ENCODE measurements at regions not wholly inside any gene's neighbourhood (a gene's known extent, or its start where the extent isn't known, plus 50 kb on each side); places are given as distances from the start of the nearest gene placed in this dataset.
A peak's percentile ranks its signal among the peaks of the same experiment; 100 is the strongest.

DNA sequence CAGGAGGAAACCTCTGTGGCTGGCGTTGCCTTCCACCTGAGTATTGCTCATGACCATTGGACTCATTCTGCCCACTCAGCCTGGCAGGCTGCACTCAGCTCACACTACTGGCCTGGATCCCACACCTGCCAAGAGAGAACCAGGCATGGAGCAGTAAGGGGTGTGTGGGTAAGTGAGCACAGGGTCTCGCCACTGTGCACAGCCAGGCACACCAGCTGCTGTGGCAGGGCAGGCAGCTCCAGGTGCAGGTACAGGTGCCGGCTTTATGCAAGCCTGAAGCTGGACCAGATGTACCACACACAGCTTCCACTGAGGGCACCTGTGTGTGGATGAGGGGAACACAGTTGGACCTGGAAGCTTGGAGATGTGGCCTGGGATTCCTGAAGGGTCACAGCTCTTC is 295.2 kb upstream of the SNX7 start:
- H3K27ac ChIP-seq = no peak overlapping the region
- H3K4me2 ChIP-seq (ENCODE audit: unreplicated experiment) = no peak overlapping the region
- 83 to 98% methylated on average over 3 of the region's 3 CpGs for WGBS, 2 experiments (ENCODE audit: low coverage in 1 of 2, low lambda C conversion rate in 2 of 2, missing lambda C conversion rate in 2 of 2)
- no peaks in the 10 kb centered on the region for H3K4me1 ChIP-seq (ENCODE audit: insufficient read depth)
- no peak overlapping the region for H2AFZ ChIP-seq
- no peaks in the 10 kb centered on the region for H4K20me1 ChIP-seq (ENCODE audit: insufficient read depth)
- no peak overlapping the region for H3K4me3 ChIP-seq
- H3K9ac ChIP-seq = no peak overlapping the region
- no peaks in the 10 kb centered on the region for H3K36me3 ChIP-seq (ENCODE audit: low read depth)
- TF ChIP-seq EZH2phosphoT487 (IDR thresholded peaks at IDR 0.05; ENCODE audit: insufficient read depth, low read depth) (no peak), EZH2 (IDR thresholded peaks at IDR 0.05; ENCODE audit: insufficient read depth, poor library complexity, severe bottlenecking) (no peak)
- H3F3A ChIP-seq (ENCODE audit: insufficient read depth) = no peaks in the 10 kb centered on the region
- no peak for DNase-seq
- no peaks in the 10 kb centered on the region for H3K9me2 ChIP-seq (ENCODE audit: insufficient read depth)
- H3K9me3 ChIP-seq (ENCODE audit: low read depth) = no peaks in the 10 kb centered on the region
- no peaks in the 10 kb centered on the region for H3K79me2 ChIP-seq (ENCODE audit: insufficient read depth)
- no peaks in the 10 kb centered on the region for H3K27me3 ChIP-seq (replicated peaks; ENCODE audit: insufficient read depth)
- in situ Hi-C loops (cut with MboI) = no loop called here

DNA sequence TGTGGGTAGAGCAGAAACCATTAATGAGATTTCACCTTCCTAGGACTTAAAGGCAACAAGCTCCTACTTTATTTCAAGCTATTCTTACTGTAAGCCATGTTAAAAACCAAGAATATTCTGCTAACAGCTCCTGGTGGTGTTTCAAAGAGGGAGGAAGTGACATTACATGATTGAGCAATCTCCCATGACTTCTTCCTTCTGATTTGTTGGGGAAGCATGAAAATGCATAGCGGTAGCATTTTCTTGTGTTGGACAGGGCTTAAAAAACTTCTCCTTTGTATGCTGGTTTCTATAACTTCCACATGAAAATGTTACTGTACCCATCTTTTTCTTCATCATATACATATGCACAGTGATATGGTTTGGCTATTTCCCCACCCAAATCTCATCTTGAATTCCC is 297.0 kb upstream of the SNX7 start:
- Histone ChIP-seq H3K4me2 (ENCODE audit: unreplicated experiment) (no peak overlapping the region), H2AFZ (no peak overlapping the region), H3K36me3 (ENCODE audit: low read depth) (no peaks in the 10 kb centered on the region), H3K27ac (no peak overlapping the region), H3K9me2 (ENCODE audit: insufficient read depth) (no peaks in the 10 kb centered on the region), H3K9ac (no peak overlapping the region), H3K4me1 (ENCODE audit: insufficient read depth) (no peaks in the 10 kb centered on the region), H3K9me3 (ENCODE audit: low read depth) (no peaks in the 10 kb centered on the region), H3F3A (ENCODE audit: insufficient read depth) (no peaks in the 10 kb centered on the region), H4K20me1 (ENCODE audit: insufficient read depth) (no peaks in the 10 kb centered on the region), H3K79me2 (ENCODE audit: insufficient read depth) (no peaks in the 10 kb centered on the region), H3K4me3 (no peak overlapping the region), H3K27me3 (replicated peaks; ENCODE audit: insufficient read depth) (no peaks in the 10 kb centered on the region)
- in situ Hi-C loops (cut with MboI) = no loop called here
- 94 to 95% methylated on average over 1 of the region's 1 CpG for WGBS, 2 experiments (ENCODE audit: low coverage in 1 of 2, low lambda C conversion rate in 2 of 2, missing lambda C conversion rate in 2 of 2)
- DNase-seq = no peak
- TF ChIP-seq EZH2phosphoT487 (IDR thresholded peaks at IDR 0.05; ENCODE audit: insufficient read depth, low read depth) (no peak), EZH2 (IDR thresholded peaks at IDR 0.05; ENCODE audit: insufficient read depth, poor library complexity, severe bottlenecking) (no peak)

DNA sequence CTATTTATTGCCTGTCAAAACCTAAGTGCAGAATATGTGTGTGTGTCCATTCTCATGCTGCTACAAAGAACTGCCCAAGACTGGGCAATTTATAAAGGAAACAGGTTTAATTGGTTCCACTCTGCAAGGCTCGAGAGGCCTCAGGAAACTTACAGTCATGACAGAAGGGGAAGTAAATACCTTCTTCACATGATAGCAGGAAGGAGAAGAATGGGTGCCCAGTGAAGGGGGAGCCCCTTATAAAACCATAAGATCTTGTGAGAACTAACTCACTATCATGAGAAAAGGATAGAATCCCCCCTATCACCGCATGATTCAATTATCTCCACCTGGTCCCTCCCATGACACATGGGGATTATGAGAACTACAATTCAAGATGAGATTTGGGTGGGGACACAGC is 300.7 kb upstream of the SNX7 start:
- DNase-seq = no peak
- no peaks in the 10 kb centered on the region for H4K20me1 ChIP-seq (ENCODE audit: insufficient read depth)
- no peaks in the 10 kb centered on the region for H3K79me2 ChIP-seq (ENCODE audit: insufficient read depth)
- no peak overlapping the region for H3K4me2 ChIP-seq (ENCODE audit: unreplicated experiment)
- H3K27me3 ChIP-seq (replicated peaks; ENCODE audit: insufficient read depth) = no peaks in the 10 kb centered on the region
- TF ChIP-seq EZH2phosphoT487 (IDR thresholded peaks at IDR 0.05; ENCODE audit: insufficient read depth, low read depth) (no peak), EZH2 (IDR thresholded peaks at IDR 0.05; ENCODE audit: insufficient read depth, poor library complexity, severe bottlenecking) (no peak)
- H3F3A ChIP-seq (ENCODE audit: insufficient read depth) = no peaks in the 10 kb centered on the region
- in situ Hi-C loops (cut with MboI) = no loop called here
- H3K27ac ChIP-seq = no peak overlapping the region
- H3K4me1 ChIP-seq (ENCODE audit: insufficient read depth) = peaks cover 18% of the 10 kb centered on the region
- H3K36me3 ChIP-seq (ENCODE audit: low read depth) = no peaks in the 10 kb centered on the region
- no peak overlapping the region for H3K9ac ChIP-seq
- no peaks in the 10 kb centered on the region for H3K9me3 ChIP-seq (ENCODE audit: low read depth)
- no peak overlapping the region for H3K4me3 ChIP-seq
- WGBS, 2 experiments (ENCODE audit: low coverage in 1 of 2, low lambda C conversion rate in 2 of 2, missing lambda C conversion rate in 2 of 2) = 89 to 98% methylated on average over 2 of the region's 2 CpGs
- no peaks in the 10 kb centered on the region for H3K9me2 ChIP-seq (ENCODE audit: insufficient read depth)
- H2AFZ ChIP-seq = no peak overlapping the region

DNA sequence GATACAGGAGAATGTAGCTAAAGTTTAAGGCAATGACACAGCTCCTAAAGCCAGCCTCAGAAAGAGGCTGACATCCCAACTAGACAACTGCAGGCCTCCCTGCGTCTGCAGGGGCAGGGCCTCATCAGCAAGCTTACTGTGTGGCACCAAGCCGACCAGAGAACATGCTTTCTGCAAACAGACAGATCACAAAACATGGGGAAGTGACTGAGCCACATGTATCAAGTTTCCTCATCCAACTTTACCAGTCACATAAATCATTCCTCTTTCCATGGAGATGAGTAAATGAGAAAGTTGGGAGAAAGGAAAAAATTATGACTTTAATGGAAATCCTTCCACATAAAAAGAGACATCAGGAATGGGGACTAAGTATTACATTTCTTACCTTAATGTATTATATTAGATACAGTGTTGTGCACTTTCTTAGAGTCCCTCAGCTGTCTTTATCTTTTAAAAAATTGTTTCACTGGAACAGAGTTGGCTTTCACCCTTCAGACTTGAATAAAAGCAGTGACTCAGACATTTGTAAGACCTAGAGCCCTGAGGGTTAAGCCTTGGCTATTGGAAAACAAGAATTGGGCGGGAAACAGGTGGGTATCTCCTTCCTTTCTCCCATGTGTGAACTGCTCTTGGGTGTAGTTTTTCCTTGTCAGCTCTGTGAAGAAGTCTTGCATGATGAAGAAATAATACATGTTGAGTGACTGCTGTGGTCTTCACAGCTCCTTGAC is 305.7 kb upstream of the SNX7 start:
- in situ Hi-C loops (cut with MboI) = no loop called here
- Histone ChIP-seq H3K9ac (no peak overlapping the region), H3K9me3 (ENCODE audit: low read depth) (no peaks in the 10 kb centered on the region), H3K27ac (no peak overlapping the region), H3K36me3 (ENCODE audit: low read depth) (no peaks in the 10 kb centered on the region), H3F3A (ENCODE audit: insufficient read depth) (no peaks in the 10 kb centered on the region), H3K4me3 (no peak overlapping the region), H4K20me1 (ENCODE audit: insufficient read depth) (no peaks in the 10 kb centered on the region), H3K9me2 (ENCODE audit: insufficient read depth) (no peaks in the 10 kb centered on the region), H2AFZ (no peak overlapping the region), H3K79me2 (ENCODE audit: insufficient read depth) (no peaks in the 10 kb centered on the region), H3K4me2 (ENCODE audit: unreplicated experiment) (no peak overlapping the region), H3K4me1 (ENCODE audit: insufficient read depth) (peaks cover 18% of the 10 kb centered on the region), H3K27me3 (replicated peaks; ENCODE audit: insufficient read depth) (no peaks in the 10 kb centered on the region)
- 59 to 68% methylated on average over 3 of the region's 3 CpGs for WGBS, 2 experiments (ENCODE audit: low coverage in 1 of 2, low lambda C conversion rate in 2 of 2, missing lambda C conversion rate in 2 of 2)
- peak; percentile 5 for DNase-seq
- TF ChIP-seq EZH2phosphoT487 (IDR thresholded peaks at IDR 0.05; ENCODE audit: insufficient read depth, low read depth) = no peak
- TF ChIP-seq EZH2 (IDR thresholded peaks at IDR 0.05; ENCODE audit: insufficient read depth, poor library complexity, severe bottlenecking) = no peak
